DND-41 (cell line): ENCODE measurements at regions not wholly inside any gene's neighbourhood (a gene's known extent, or its start where the extent isn't known, plus 50 kb on each side); places are given as distances from the start of the nearest gene placed in this dataset.
A peak's percentile ranks its signal among the peaks of the same experiment; 100 is the strongest.

Source experiments
- ATAC-seq: fragments of 200-7000 bp; cut with Tn5 transposase; 3 replicates; pipeline ENCODE4 v1.9.1; 2021; ENCODE audit warnings: low read depth; ENCODE audit not compliant: insufficient read depth
- DNase-seq: peaks from one replicate; pipeline ENCODE4 v3.0.0-alpha.2; 2020
- H2AFZ ChIP-seq: 2 replicates; pipeline ENCODE4 v1.6.0; 2012; ENCODE audit warnings: low read depth, low read length
- H3K27ac ChIP-seq: 2 replicates; pipeline ENCODE4 v1.5.1; 2012; ENCODE audit warnings: low read length, inconsistent platforms
- H3K27me3 ChIP-seq: fragments of 200-600 bp; sonication (generic); 2 replicates; pipeline ENCODE4 v1.6.0; 2012; ENCODE audit warnings: low read length, mild to moderate bottlenecking, inconsistent platforms; ENCODE audit not compliant: insufficient read depth, poor library complexity
- H3K36me3 ChIP-seq: 2 replicates; pipeline ENCODE4 v1.5.1; 2012; ENCODE audit warnings: low read length, inconsistent platforms; ENCODE audit not compliant: insufficient read depth
- H3K4me1 ChIP-seq: 2 replicates; pipeline ENCODE4 v1.5.1; 2012; ENCODE audit warnings: mild to moderate bottlenecking, low read length; ENCODE audit not compliant: insufficient read depth
- H3K4me2 ChIP-seq: 2 replicates; pipeline ENCODE4 v1.6.0; 2012; ENCODE audit warnings: mild to moderate bottlenecking, moderate library complexity, low read length, inconsistent platforms; ENCODE audit not compliant: insufficient read depth
- H3K4me3 ChIP-seq, 2 experiments: fragments of 200-600 bp in 1 of 2; shearing (Covaris generic) in 1 of 2; 2 replicates each; pipeline ENCODE4 v1.5.1; 2012 to 2016; ENCODE audit warnings: inconsistent platforms in 2 of 2, low read length in 2 of 2, mild to moderate bottlenecking in 2 of 2, low read depth in 1 of 2, moderate library complexity in 1 of 2
- H3K79me2 ChIP-seq: 2 replicates; pipeline ENCODE4 v1.6.0; 2012; ENCODE audit warnings: low read length, inconsistent platforms; ENCODE audit not compliant: insufficient read depth
- H3K9ac ChIP-seq: 2 replicates; pipeline ENCODE4 v1.6.0; 2012; ENCODE audit warnings: low read depth, mild to moderate bottlenecking, inconsistent platforms, low read length, moderate library complexity
- H3K9me3 ChIP-seq: 2 replicates; pipeline ENCODE4 v1.5.1; 2012; ENCODE audit warnings: low read length, moderate library complexity, mild to moderate bottlenecking, inconsistent platforms; ENCODE audit not compliant: insufficient read depth, severe bottlenecking
- H4K20me1 ChIP-seq: 2 replicates; pipeline ENCODE4 v1.6.0; 2012; ENCODE audit warnings: low read length; ENCODE audit not compliant: insufficient read depth
- EZH2 ChIP-seq: IDR thresholded peaks from 3 replicates; pipeline ENCODE4 v1.6.1; 2012; ENCODE audit warnings: borderline replicate concordance, low read depth, mild to moderate bottlenecking, moderate library complexity, low read length, inconsistent platforms; ENCODE audit not compliant: severe bottlenecking
- TF ChIP-seq, protein P1 (sequence below): IDR thresholded peaks from 2 replicates; pipeline ENCODE4 v1.5.1; 2012; ENCODE audit warnings: borderline replicate concordance, low read length, moderate library complexity, mild to moderate bottlenecking; ENCODE audit not compliant: poor library complexity, severe bottlenecking; ENCODE audit errors: extremely low read depth

DNA sequence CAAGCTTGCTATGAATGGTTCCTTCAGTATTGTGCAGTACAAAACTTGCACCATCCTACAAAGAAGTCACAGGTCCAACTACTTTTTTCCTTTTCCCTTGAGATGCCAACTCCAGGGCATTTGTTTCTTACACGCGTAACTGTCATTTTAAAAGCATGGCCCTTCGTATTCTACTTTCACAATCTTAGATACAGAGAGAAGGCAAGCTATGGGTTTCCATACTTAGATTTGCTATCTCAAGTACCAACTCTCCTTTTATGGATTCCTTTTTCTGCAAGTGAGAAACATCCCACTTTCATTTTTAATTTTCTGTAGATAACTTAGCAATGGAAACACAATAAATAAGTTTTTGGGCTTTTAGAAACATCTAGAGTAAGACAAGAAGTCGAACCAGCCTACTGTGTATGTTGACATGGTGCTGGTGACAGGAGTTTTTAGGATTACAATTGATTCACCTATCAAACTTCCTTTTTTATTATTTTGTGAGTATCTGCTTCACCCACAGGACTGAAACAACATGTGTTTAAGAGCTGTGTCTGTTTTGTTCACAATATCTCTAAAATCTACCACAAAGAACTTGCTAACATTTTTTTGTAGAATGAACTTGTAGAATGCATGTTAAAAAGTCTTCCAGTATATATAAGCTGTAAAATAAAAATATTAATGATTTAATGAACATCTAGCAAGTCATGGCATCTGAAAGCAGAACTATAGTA is 124.1 kb downstream of the FAM174A start:
- no peak for DNase-seq
- H3K79me2 ChIP-seq, result no peaks in the 10 kb centered on the region
- H3K4me1 ChIP-seq, result peaks cover 11% of the 10 kb centered on the region
- H2AFZ ChIP-seq, result 0 out of 2 replicates have a peak overlapping the region, but pooled peaks have one; percentile 5
- no peaks in the 10 kb centered on the region for H3K36me3 ChIP-seq
- H4K20me1 ChIP-seq, result no peaks in the 10 kb centered on the region
- H3K4me2 ChIP-seq, result peak overlapping the region; percentile 29; the same call in 1 of the 2 replicates
- H3K4me3 ChIP-seq, result no peak overlapping the region
- TF ChIP-seq EZH2, result no peak
- TF ChIP-seq, protein P1, sequence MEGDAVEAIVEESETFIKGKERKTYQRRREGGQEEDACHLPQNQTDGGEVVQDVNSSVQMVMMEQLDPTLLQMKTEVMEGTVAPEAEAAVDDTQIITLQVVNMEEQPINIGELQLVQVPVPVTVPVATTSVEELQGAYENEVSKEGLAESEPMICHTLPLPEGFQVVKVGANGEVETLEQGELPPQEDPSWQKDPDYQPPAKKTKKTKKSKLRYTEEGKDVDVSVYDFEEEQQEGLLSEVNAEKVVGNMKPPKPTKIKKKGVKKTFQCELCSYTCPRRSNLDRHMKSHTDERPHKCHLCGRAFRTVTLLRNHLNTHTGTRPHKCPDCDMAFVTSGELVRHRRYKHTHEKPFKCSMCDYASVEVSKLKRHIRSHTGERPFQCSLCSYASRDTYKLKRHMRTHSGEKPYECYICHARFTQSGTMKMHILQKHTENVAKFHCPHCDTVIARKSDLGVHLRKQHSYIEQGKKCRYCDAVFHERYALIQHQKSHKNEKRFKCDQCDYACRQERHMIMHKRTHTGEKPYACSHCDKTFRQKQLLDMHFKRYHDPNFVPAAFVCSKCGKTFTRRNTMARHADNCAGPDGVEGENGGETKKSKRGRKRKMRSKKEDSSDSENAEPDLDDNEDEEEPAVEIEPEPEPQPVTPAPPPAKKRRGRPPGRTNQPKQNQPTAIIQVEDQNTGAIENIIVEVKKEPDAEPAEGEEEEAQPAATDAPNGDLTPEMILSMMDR, result no peak
- H3K9me3 ChIP-seq, result no peaks in the 10 kb centered on the region
- ATAC-seq, result no peak
- peak overlapping the region; percentile 27; the same call in 1 of the 2 replicates for H3K27ac ChIP-seq
- no peaks in the 10 kb centered on the region for H3K27me3 ChIP-seq
- H3K9ac ChIP-seq, result no peak overlapping the region

DNA sequence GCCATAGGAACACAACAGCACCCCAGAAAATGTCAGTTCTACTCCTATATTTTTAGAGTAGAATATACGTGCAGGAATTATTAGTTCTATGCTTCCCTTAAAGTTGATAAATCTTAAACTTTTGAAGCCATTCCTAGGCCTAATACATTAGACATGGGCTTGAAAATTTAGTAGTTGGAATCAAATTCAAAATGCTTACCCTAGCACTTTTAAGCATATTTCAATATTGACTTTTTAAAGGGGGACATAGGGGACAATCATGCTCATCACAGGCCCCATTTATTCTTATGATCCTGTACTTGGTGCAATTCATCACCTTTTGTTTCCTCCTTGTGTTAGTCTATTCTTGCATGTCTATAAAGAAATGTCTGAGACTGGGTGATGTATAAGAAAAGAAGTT is 129.0 kb downstream of the FAM174A start:
- peak overlapping the region; percentile 8; the same call in 1 of the 2 replicates for H2AFZ ChIP-seq
- no peak for ATAC-seq
- H3K4me2 ChIP-seq, result no peak overlapping the region
- no peaks in the 10 kb centered on the region for H3K9me3 ChIP-seq
- no peak for TF ChIP-seq EZH2
- TF ChIP-seq, protein P1, result no peak
- H3K27ac ChIP-seq, result no peak overlapping the region
- H3K4me3 ChIP-seq, result no peak overlapping the region
- no peak overlapping the region for H3K9ac ChIP-seq
- H4K20me1 ChIP-seq, result no peaks in the 10 kb centered on the region
- no peaks in the 10 kb centered on the region for H3K27me3 ChIP-seq
- no peaks in the 10 kb centered on the region for H3K79me2 ChIP-seq
- no peaks in the 10 kb centered on the region for H3K36me3 ChIP-seq
- no peak for DNase-seq
- peaks cover 16% of the 10 kb centered on the region for H3K4me1 ChIP-seq

DNA sequence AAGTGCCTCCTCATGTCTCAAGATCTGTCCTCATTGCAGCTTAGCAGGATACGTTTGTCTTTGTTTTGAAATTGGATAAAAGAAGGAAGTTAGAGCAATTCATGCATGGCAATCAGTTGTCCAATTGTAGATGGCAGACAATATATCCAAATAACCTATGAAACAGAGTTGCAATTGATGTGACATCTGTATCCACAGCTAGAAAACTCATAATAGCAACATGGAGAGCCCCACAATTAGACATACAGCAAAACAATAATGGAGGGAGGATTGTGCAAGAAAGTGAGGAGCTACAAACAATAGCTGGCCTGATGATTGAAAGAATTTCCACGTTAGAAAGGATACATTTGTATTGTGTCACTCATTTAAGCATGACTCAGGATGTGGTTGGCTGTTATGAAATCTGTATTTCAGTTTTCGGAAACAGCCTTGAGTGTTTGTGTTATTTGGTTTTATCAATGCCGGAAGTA is 132.0 kb downstream of the FAM174A start:
- ATAC-seq (peak; percentile 90), DNase-seq (no peak)
- H3K4me1 ChIP-seq, result peaks cover 10% of the 10 kb centered on the region
- 0 out of 2 replicates have a peak overlapping the region, but pooled peaks have one; percentile 31 for H3K27ac ChIP-seq
- no peak overlapping the region for H3K4me2 ChIP-seq
- H3K79me2 ChIP-seq, result no peaks in the 10 kb centered on the region
- H3K36me3 ChIP-seq, result no peaks in the 10 kb centered on the region
- peak overlapping the region; percentile 45; the same call in 1 of the 2 replicates for H2AFZ ChIP-seq
- H3K9me3 ChIP-seq, result no peaks in the 10 kb centered on the region
- TF ChIP-seq, protein P1, result no peak
- TF ChIP-seq EZH2, result no peak
- H3K9ac ChIP-seq, result no peak overlapping the region
- H3K4me3 ChIP-seq, result no peak overlapping the region
- no peaks in the 10 kb centered on the region for H4K20me1 ChIP-seq
- H3K27me3 ChIP-seq, result no peaks in the 10 kb centered on the region
